H1 (cell line): ENCODE measurements at regions not wholly inside any gene's neighbourhood (a gene's known extent, or its start where the extent isn't known, plus 50 kb on each side); places are given as distances from the start of the nearest gene placed in this dataset.

Experiments used
- CTCF ChIA-PET: fragments of 300-600 bp; sonication (Branson Sonifier 250); formaldehyde crosslinking; loops from one replicate; lab custom pipeline; 2021; ENCODE audit not compliant: partially characterized antibody; lab: Charles Lee
- POLR2A ChIA-PET: fragments of 300-600 bp; sonication (Branson Sonifier 250); formaldehyde crosslinking; loops from one replicate; lab custom pipeline; 2021; ENCODE audit warnings: inconsistent platforms; ENCODE audit not compliant: partially characterized antibody; lab: Charles Lee
- DNase-seq, 2 experiments: peaks; one replicate each; pipeline versions ENCODE4 v3.0.0 to v3.0.0-alpha.2; 2010 to 2022; ENCODE audit warnings: low spot score in 2 of 2, low read depth in 1 of 2, mixed read lengths in 1 of 2
- FAIRE-seq: peaks from 2 replicates; lab custom pipeline; 2011; peaks lifted over from hg19 to GRCh38; lab: Jason Lieb, UNC
- H2AFZ ChIP-seq: 2 replicates; pipeline ENCODE4 v1.8.1; 2012; ENCODE audit warnings: low read length, inconsistent platforms
- H2AK5ac ChIP-seq: 2 replicates; pipeline ENCODE4 v1.6.1; 2013; ENCODE audit warnings: low read depth, low read length
- H2BK120ac ChIP-seq: replicated peaks from 2 replicates; pipeline ENCODE3; 2013; ENCODE audit warnings: low read depth, low read length, inconsistent platforms
- H2BK12ac ChIP-seq: 2 replicates; pipeline ENCODE4 v1.6.1; 2013; ENCODE audit warnings: low read depth, low read length
- H2BK15ac ChIP-seq: 2 replicates; pipeline ENCODE4 v1.6.1; 2013; ENCODE audit warnings: low read length
- H2BK20ac ChIP-seq: 2 replicates; pipeline ENCODE4 v1.6.1; 2013; ENCODE audit warnings: low read length
- H2BK5ac ChIP-seq: 2 replicates; pipeline ENCODE4 v1.6.1; 2013; ENCODE audit warnings: low read depth, low read length
- H3K14ac ChIP-seq: 2 replicates; pipeline ENCODE4 v1.6.1; 2013; ENCODE audit warnings: inconsistent platforms; ENCODE audit not compliant: insufficient read length
- H3K18ac ChIP-seq: 2 replicates; pipeline ENCODE4 v1.6.1; 2013; ENCODE audit warnings: low read length; ENCODE audit errors: extremely low read depth
- H3K23ac ChIP-seq: 2 replicates; pipeline ENCODE4 v1.6.1; 2013; ENCODE audit warnings: inconsistent platforms; ENCODE audit not compliant: insufficient read length
- H3K23me2 ChIP-seq: 2 replicates; pipeline ENCODE4 v1.6.1; 2013; ENCODE audit warnings: low read depth, low read length
- H3K27ac ChIP-seq: 2 replicates; pipeline ENCODE4 v1.6.1; 2011; ENCODE audit warnings: low read depth, low read length, inconsistent platforms
- H3K27me3 ChIP-seq, 4 experiments: replicated peaks in 1 of 4; 1 replicate in 1 of 4; 2 replicates in 3 of 4; pipeline versions ENCODE4 v1.6.1 to v1.8.1; 2011 to 2013; ENCODE audit warnings: low read length in 3 of 4, mild to moderate bottlenecking in 3 of 4, inconsistent platforms in 2 of 4, mixed read lengths in 2 of 4, moderate library complexity in 1 of 4; ENCODE audit not compliant: control insufficient read depth in 3 of 4, insufficient read depth in 3 of 4; ENCODE audit errors: extremely low read depth in 1 of 4
- H3K36me3 ChIP-seq, 4 experiments: 2 replicates each; pipeline versions ENCODE4 v1.6.1 to v1.8.1; 2011 to 2013; ENCODE audit warnings: mild to moderate bottlenecking in 4 of 4, low read length in 3 of 4, moderate library complexity in 2 of 4, control low read depth in 1 of 4, inconsistent platforms in 1 of 4; ENCODE audit not compliant: insufficient read depth in 4 of 4, control insufficient read depth in 2 of 4
- H3K4ac ChIP-seq: replicated peaks from 2 replicates; pipeline ENCODE3; 2013; ENCODE audit warnings: low read length, low read depth, mixed read lengths, inconsistent platforms; ENCODE audit not compliant: insufficient read length
- H3K4me1 ChIP-seq, 4 experiments: replicated peaks in 1 of 4; 1 replicate in 1 of 4; 2 replicates in 3 of 4; pipeline versions ENCODE4 v1.6.1 to v1.8.1; 2011 to 2013; ENCODE audit warnings: low read length in 3 of 4, inconsistent platforms in 2 of 4, mixed read lengths in 1 of 4; ENCODE audit not compliant: insufficient read depth in 4 of 4, control insufficient read depth in 3 of 4
- H3K4me2 ChIP-seq, 2 experiments: 2 replicates each; pipeline versions ENCODE4 v1.6.1 to v1.8.1; 2011 to 2013; ENCODE audit warnings: low read depth in 2 of 2, low read length in 2 of 2, control low read depth in 1 of 2, inconsistent platforms in 1 of 2, mild to moderate bottlenecking in 1 of 2; ENCODE audit not compliant: insufficient read depth in 1 of 2
- H3K4me3 ChIP-seq, 4 experiments: fragments of 200-600, 300-600 bp in 1 of 4; sonication (generic), shearing (Covaris generic), sonication (Bioruptor Twin) in 1 of 4; 2 replicates each; pipeline versions ENCODE4 v1.5.1 to v1.8.1; 2011 to 2016; ENCODE audit warnings: low read length in 4 of 4, low read depth in 3 of 4, control low read depth in 2 of 4, inconsistent platforms in 2 of 4, mild to moderate bottlenecking in 2 of 4, mixed read lengths in 1 of 4, moderate library complexity in 1 of 4; ENCODE audit not compliant: insufficient read depth in 2 of 4; ENCODE audit errors: extremely low read depth in 1 of 4
- H3K56ac ChIP-seq: replicated peaks from 2 replicates; pipeline ENCODE3; 2013; ENCODE audit warnings: low read depth, mild to moderate bottlenecking, mixed read lengths, low read length, inconsistent platforms; ENCODE audit not compliant: insufficient read length
- H3K79me1 ChIP-seq: 2 replicates; pipeline ENCODE4 v1.6.1; 2013; ENCODE audit warnings: low read depth, low read length, control low read depth
- H3K79me2 ChIP-seq, 2 experiments: 2 replicates each; pipeline versions ENCODE4 v1.6.1 to v1.8.1; 2012 to 2013; ENCODE audit warnings: low read length in 2 of 2, mild to moderate bottlenecking in 2 of 2, inconsistent platforms in 1 of 2; ENCODE audit not compliant: insufficient read depth in 2 of 2, control insufficient read depth in 1 of 2
- H3K9ac ChIP-seq, 4 experiments: replicated peaks in 1 of 4; 1 replicate in 1 of 4; 2 replicates in 3 of 4; pipeline versions ENCODE4 v1.6.1 to v1.8.1; 2011 to 2013; ENCODE audit warnings: low read depth in 3 of 4, low read length in 3 of 4, control low read depth in 2 of 4, mild to moderate bottlenecking in 2 of 4, moderate library complexity in 2 of 4, inconsistent platforms in 1 of 4; ENCODE audit errors: extremely low read depth in 1 of 4
- H3K9me3 ChIP-seq, 2 experiments: 2 replicates each; pipeline versions ENCODE4 v1.6.1 to v1.8.1; 2012 to 2013; ENCODE audit warnings: mild to moderate bottlenecking in 2 of 2, moderate library complexity in 2 of 2, control low read depth in 1 of 2, inconsistent platforms in 1 of 2, low read depth in 1 of 2, low read length in 1 of 2, mixed read lengths in 1 of 2; ENCODE audit not compliant: insufficient read depth in 2 of 2
- H4K20me1 ChIP-seq, 2 experiments: replicated peaks in 1 of 2; 2 replicates each; pipeline versions ENCODE3 to v1.8.1; 2011 to 2013; ENCODE audit warnings: inconsistent platforms in 2 of 2, low read length in 2 of 2, mild to moderate bottlenecking in 1 of 2; ENCODE audit not compliant: insufficient read depth in 2 of 2, control insufficient read depth in 1 of 2
- H4K5ac ChIP-seq: 2 replicates; pipeline ENCODE4 v1.6.1; 2013; ENCODE audit warnings: low read length, low read depth, mixed read lengths, inconsistent platforms; ENCODE audit not compliant: insufficient read length
- H4K8ac ChIP-seq: 2 replicates; pipeline ENCODE4 v1.8.0; 2013; ENCODE audit warnings: mild to moderate bottlenecking, moderate library complexity, low read length, inconsistent platforms; ENCODE audit not compliant: insufficient read depth; ENCODE audit errors: extremely low read depth
- H4K91ac ChIP-seq: replicated peaks from 2 replicates; pipeline ENCODE3; 2013; ENCODE audit warnings: low read length, mixed read lengths, inconsistent platforms; ENCODE audit not compliant: insufficient read length
- JUN ChIP-seq: IDR thresholded peaks from 2 replicates; pipeline ENCODE4 v1.6.1; 2011; ENCODE audit warnings: low read depth, mild to moderate bottlenecking, improper control_type of control experiment, low read length
- JUND ChIP-seq: IDR thresholded peaks from 2 replicates; pipeline ENCODE4 v1.6.1; 2011; ENCODE audit warnings: mild to moderate bottlenecking, improper control_type of control experiment, low read length
- RBBP5 ChIP-seq: IDR thresholded peaks from 2 replicates; pipeline ENCODE4 v1.7.1; 2012; ENCODE audit warnings: low read depth, mild to moderate bottlenecking, inconsistent platforms, low read length, moderate library complexity, borderline replicate concordance
- WGBS, 2 experiments: shearing (Covaris generic) in 1 of 2; methylation state at CpG; one replicate each; pipeline versions ENCODE4 v1.1.6 to v1.1.7; 2013 to 2015; ENCODE audit warnings: low lambda C conversion rate in 2 of 2, mixed read lengths in 2 of 2, inconsistent platforms in 1 of 2, low coverage in 1 of 2, missing lambda C conversion rate in 1 of 2; ENCODE audit not compliant: insufficient replicate concordance in 2 of 2, insufficient coverage in 1 of 2, insufficient read length in 1 of 2; ENCODE audit errors: extremely low coverage in 1 of 2, missing lambda C conversion rate in 1 of 2; 5-methylcytosine and 5-hydroxymethylcytosine counted together

- Histone ChIP-seq H4K8ac (no peak overlapping the region), H3K27ac (no peak overlapping the region), H4K20me1 (no peaks in the 10 kb centered on the region), H3K9ac (no peak overlapping the region), H3K4ac (no peak overlapping the region), H2BK12ac (no peak overlapping the region), H2BK120ac (no peak overlapping the region), H3K4me2 (no peak overlapping the region), H3K14ac (no peak overlapping the region), H2BK20ac (no peak overlapping the region), H3K4me1 (no peaks in the 10 kb centered on the region; a peak in 1 of 7 replicates), H2AFZ (no peak overlapping the region), H3K23me2 (no peaks in the 10 kb centered on the region), H4K91ac (no peak overlapping the region), H3K56ac (no peak overlapping the region), H2BK5ac (no peak overlapping the region), H3K9me3 (peaks cover 8 to 9% of the 10 kb centered on the region in 2 experiments; a peak in 3 of 4 replicates), H3K18ac (no peak overlapping the region), H3K4me3 (no peak overlapping the region), H2AK5ac (no peak overlapping the region), H3K27me3 (no peaks in the 10 kb centered on the region), H3K23ac (no peak overlapping the region), H3K36me3 (peaks cover 0 to 4% (median 1%) of the 10 kb centered on the region in 4 experiments; a peak in 2 of 8 replicates), H3K79me2 (no peaks in the 10 kb centered on the region), H2BK15ac (no peak overlapping the region), H3K79me1 (no peaks in the 10 kb centered on the region), H4K5ac (no peak overlapping the region)
- DNase-seq (no peak), FAIRE-seq (no peak)
- WGBS, 2 experiments, result 67% methylated on average over 1 of the region's 1 CpG; no CpG with 5 or more reads in 1 of the 2 experiments
- TF ChIP-seq JUN, result 0 out of 2 replicates have a peak, but pooled peaks have one; percentile 34
- TF ChIP-seq JUND, result peak; percentile 69
- no peak for TF ChIP-seq RBBP5
- ChIA-PET CTCF (no interaction called here), POLR2A (no interaction called here)
These were observed 173.1 kb upstream of the VCX3A start for GRCh38 chrX:6708041-6708440.
